GM18951 (cell line): ENCODE measurements at regions not wholly inside any gene's neighbourhood (a gene's known extent, or its start where the extent isn't known, plus 50 kb on each side); places are given as distances from the start of the nearest gene placed in this dataset.

Experiments used
- POLR2A ChIP-seq: IDR thresholded peaks from 4 replicates; pipeline ENCODE4 v1.6.1; 2011; ENCODE audit warnings: mild to moderate bottlenecking; ENCODE audit not compliant: insufficient read length, insufficient read depth; ENCODE audit errors: extremely low read depth
- in situ Hi-C: fragments of 300-500 bp; cut with MboI; formaldehyde crosslinking; loops from one replicate; pipeline ENCODE4 v1.12.0; 2022; ENCODE audit warnings: low sequenced_read_pairs, mixed read lengths, inconsistent platforms; ENCODE audit not compliant: unreplicated experiment

DNA sequence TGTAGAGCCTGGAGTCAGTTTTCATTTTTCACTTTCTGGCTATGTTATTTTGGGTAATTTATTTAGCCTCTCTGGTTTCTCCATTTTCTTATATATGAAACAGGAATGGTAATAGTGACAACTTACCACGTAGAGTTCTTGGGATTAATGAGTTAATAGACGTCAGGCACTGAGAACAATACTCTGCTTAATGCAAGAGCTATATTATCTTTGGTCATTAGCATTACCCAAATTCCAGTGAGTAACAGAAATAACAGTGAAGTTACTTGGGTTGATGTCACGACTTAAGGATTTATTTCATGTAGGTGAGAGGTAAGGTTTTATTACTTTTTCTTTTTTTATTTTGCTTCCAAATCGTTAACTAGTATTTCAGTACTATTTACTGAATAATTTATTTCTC lies 601.0 kb upstream of the GCFC2 start:
- in situ Hi-C loops, result no loop called here

DNA sequence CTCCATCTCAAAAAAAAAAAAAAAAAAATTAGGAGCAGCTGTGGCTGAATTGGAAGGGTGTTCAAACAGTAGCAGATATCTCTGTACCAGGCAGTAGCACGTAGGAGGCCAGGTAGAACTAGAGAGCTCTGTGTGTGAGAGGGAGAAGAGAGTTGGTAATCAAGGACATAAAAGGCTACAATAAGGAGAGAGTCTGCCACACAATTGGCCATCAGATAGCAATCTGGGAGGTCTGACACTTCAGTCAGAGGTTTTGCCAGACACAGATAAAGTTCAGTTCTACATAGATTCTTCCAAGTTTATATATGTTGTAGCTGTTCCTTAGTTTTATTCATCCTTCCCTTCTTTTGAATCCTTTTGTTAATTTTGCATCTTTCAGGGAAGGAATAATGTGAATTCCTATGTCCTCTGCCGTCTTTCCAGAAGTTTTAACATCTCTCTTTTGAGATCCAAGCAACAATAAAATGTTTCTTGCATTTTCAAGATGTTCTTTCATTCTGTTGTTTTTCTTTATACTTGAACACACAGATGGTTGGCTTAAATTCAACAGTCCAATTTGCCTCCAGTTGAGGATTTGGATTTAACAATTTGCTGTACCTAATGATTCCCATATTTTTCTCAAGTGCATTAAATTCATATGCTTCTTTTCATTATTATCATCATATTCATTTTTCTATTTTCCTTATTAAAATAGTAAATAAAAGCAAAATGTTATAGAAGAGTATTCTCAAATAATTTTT lies 600.3 kb upstream of the GCFC2 start:
- no peak for TF ChIP-seq POLR2A
- in situ Hi-C loops, result no loop called here

More for the DNA sequence above, 601.0 kb upstream of the GCFC2 start:
- TF ChIP-seq POLR2A, result no peak

- in situ Hi-C loops, result no loop called here
Measured at GRCh38 chr2:76307495-76307894, 596.8 kb upstream of the GCFC2 start.

DNA sequence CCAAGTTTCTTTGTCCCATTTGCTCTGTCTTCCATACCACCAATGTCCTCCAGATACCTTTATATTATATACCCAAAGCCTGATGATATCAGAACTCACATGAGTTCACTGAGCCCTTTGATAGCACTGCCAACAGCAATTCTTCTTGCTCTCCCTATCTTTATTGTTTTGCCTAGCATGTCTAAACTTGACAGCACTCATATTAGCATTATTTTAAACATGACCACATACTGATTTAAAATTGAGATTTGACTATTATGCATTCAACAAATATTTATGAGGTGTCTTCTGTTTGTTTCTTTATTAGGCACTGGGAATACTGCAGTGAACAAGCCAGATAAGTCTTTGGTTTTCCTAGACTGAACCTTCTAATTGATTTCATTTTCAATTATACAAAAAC lies 587.3 kb upstream of the GCFC2 start:
- in situ Hi-C loops, result no loop called here
- TF ChIP-seq POLR2A, result no peak

More at GRCh38 chr2:76307495-76307894, 596.8 kb upstream of the GCFC2 start:
- TF ChIP-seq POLR2A, result no peak

DNA sequence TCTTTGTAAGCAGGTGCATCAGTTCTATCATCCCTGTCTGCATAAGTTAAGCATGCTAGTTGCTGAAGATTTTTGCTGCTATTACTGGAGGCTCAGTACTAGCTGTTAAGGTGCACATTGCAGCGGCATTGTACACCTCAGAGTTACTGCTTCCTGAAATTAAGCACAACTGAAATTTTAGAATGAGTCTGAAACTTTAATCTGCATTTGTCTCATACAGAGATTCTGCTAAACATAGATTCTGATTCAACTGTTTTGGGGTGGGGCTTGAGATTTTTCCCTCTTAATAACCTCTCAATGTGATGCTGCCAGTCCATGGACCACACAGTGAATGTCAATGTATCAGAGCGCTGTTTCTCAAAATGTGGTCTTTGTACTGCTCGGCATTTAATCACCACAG lies 585.7 kb upstream of the GCFC2 start:
- in situ Hi-C loops, result no loop called here

DNA sequence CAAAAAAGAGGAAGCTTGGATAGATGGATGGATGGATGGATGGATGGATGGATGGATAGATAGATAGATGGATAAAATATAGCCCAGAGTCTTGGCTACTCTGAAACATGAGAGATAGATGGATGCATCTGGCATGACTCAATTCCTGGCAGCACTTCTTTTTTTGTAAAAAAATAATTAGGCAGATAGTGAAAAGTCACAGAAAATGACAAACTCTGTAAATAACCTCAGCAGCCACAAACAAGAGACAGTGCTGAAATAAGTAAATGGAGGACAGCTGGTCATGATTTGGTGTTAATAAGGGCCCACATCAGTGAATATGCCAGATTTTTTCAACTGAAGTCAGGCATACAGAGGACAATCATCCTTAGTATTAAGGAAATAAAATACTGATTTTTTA lies 585.0 kb upstream of the GCFC2 start:
- TF ChIP-seq POLR2A, result no peak
- in situ Hi-C loops, result no loop called here

More for the DNA sequence above, 585.7 kb upstream of the GCFC2 start:
- TF ChIP-seq POLR2A, result no peak

GRCh38 chr2:76288598-76288997 lies 577.9 kb upstream of the GCFC2 start:
- TF ChIP-seq POLR2A, result no peak
- in situ Hi-C loops, result no loop called here

GRCh38 chr2:76288146-76288545 lies 577.4 kb upstream of the GCFC2 start:
- in situ Hi-C loops, result no loop called here
- no peak for TF ChIP-seq POLR2A

DNA sequence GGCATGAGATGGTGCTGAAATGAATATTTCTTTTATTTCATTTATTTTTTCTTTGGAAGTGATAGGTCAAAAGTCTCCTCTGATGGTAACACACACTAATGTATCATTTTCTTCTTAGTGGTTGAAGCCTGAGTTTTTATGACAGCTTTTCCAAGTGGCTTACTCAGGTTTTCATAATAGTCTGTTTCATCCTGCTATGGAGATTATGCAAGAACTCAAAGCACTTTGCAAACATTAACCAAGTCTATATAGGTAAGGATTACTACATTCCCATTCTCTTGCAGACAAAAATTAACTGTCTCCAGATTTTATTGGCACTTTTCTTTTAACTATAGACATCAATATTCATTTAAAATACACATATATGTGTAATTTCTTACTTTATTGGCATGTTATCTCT lies 572.6 kb upstream of the GCFC2 start:
- in situ Hi-C loops, result no loop called here
- no peak for TF ChIP-seq POLR2A

- in situ Hi-C loops, result no loop called here
- no peak for TF ChIP-seq POLR2A
Measured at GRCh38 chr2:76281156-76281841, 570.6 kb upstream of the GCFC2 start.

DNA sequence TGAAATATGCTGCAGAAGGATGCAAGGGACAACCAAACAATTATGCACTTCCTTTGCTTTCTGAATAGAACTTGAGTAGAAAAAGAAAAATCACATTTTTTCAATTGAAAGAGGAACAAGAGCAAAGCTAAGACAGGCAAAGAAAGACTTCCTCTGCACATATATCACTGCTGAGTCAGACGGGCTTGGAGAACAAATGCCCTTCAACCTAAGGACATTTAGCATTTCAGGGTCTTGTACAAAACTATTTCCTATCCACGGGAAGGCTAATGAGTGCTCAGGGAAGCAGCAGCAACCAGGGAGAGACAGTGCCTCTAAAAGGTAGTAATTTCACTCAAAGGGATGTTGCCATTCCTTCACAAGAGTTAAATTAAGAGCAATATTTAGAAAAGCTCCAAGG lies 570.0 kb upstream of the GCFC2 start:
- TF ChIP-seq POLR2A, result no peak

GRCh38 chr2:76279142-76279541 lies 568.4 kb upstream of the GCFC2 start:
- TF ChIP-seq POLR2A, result no peak
- in situ Hi-C loops, result no loop called here

More for the DNA sequence above, 570.0 kb upstream of the GCFC2 start:
- in situ Hi-C loops, result no loop called here

GRCh38 chr2:76275788-76276187 lies 565.1 kb upstream of the GCFC2 start:
- no peak for TF ChIP-seq POLR2A
- in situ Hi-C loops, result no loop called here

- in situ Hi-C loops, result no loop called here
- no peak for TF ChIP-seq POLR2A
Measured at GRCh38 chr2:76274676-76275075, 564.0 kb upstream of the GCFC2 start.
